OCI-LY3 (cell line): ENCODE measurements at regions not wholly inside any gene's neighbourhood (a gene's known extent, or its start where the extent isn't known, plus 50 kb on each side); places are given as distances from the start of the nearest gene placed in this dataset.

Experiments
- CTCF ChIP-seq: fragments of 200-600, 300-600 bp; sonication (generic); IDR thresholded peaks from 2 replicates; pipeline ENCODE4 v1.5.1; 2014; ENCODE audit warnings: antibody characterized with exemption, low read length, low read depth
- EZH2phosphoT487 ChIP-seq: fragments of 200-600 bp; shearing (Covaris generic); IDR thresholded peaks from 2 replicates; pipeline ENCODE4 v1.6.1; 2018; ENCODE audit warnings: antibody characterized with exemption, mixed run types, low read depth

- TF ChIP-seq CTCF, result no peak
- no peak for TF ChIP-seq EZH2phosphoT487
Observed at GRCh38 chr4:30181918-30182317, 538.3 kb upstream of the PCDH7 start.
